ENCODE measurements at regions not wholly inside any gene's neighbourhood (a gene's known extent, or its start where the extent isn't known, plus 50 kb on each side); places are given as distances from the start of the nearest gene placed in this dataset.

DNA sequence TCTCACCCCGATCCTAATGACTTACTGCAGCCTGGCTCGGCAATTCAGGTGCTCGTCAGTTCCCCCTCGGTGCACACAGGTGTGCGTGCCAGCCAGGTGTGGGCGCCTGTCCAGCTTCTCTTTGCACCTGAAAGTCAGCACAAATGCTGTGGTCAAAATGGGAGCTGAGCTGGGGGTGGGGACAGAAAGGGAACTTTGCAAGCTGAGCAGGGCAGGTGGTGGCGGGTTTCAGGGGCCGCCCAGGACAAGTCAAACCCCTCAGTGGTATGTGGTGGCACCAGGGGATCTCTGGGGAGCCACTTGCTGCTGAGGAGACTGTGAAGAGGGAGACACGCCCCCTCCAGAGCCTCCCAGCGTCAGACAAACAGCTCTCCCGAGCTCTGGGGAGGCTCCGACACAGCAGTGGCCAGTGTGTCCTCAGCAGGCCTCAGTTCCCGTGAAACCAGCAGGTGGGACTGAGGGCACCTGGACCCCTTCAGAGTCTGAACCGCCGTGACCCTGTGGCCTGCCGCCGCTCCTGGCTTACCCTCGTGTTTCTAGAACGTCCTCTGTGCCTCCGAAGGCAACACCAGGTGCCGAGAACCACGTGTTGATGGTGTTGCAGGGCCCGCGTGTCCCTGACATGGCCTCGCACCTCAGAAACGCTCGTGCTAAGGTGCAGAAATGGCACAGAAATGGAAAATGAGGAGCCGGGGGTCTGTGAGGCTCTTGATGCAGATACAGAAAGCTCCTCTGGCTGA, 233.5 kb upstream of the TNRC6C start:
- TF ChIP-seq POLR2A (IDR thresholded peaks at IDR 0.05): no peak
- TF ChIP-seq, protein P1, sequence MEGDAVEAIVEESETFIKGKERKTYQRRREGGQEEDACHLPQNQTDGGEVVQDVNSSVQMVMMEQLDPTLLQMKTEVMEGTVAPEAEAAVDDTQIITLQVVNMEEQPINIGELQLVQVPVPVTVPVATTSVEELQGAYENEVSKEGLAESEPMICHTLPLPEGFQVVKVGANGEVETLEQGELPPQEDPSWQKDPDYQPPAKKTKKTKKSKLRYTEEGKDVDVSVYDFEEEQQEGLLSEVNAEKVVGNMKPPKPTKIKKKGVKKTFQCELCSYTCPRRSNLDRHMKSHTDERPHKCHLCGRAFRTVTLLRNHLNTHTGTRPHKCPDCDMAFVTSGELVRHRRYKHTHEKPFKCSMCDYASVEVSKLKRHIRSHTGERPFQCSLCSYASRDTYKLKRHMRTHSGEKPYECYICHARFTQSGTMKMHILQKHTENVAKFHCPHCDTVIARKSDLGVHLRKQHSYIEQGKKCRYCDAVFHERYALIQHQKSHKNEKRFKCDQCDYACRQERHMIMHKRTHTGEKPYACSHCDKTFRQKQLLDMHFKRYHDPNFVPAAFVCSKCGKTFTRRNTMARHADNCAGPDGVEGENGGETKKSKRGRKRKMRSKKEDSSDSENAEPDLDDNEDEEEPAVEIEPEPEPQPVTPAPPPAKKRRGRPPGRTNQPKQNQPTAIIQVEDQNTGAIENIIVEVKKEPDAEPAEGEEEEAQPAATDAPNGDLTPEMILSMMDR (IDR thresholded peaks at IDR 0.05): no peak
